ENCODE measurements at regions not wholly inside any gene's neighbourhood (a gene's known extent, or its start where the extent isn't known, plus 50 kb on each side); places are given as distances from the start of the nearest gene placed in this dataset.

DNA sequence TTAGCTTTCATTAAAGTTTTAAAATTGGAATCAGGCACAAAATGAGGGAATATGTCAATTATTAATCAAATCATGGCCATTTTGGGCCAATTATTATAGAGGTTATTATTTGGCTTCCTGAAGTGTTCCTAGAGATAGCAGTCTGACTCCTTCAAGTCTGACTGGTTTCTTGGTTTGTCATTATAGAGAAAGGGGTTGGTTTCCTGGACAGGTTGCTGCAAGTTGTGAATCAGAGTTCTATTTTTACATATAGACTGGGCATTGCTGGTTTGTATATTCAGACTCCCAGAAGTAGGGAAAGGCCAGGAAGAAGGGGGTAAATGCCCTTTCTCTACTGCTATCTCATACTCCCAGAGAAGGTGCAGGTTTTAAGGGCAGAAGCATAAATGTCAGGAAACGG lies 121.4 kb upstream of the CEP162 start:
- dilution Hi-C loops (cut with MboI; ENCODE audit: extremely low pct_ligation_motif_present, low sequenced_read_pairs), result no loop called here

More for the DNA sequence above, 121.4 kb upstream of the CEP162 start:
- FAIRE-seq, result no peak
- Histone ChIP-seq H2AFZ (ENCODE audit: low read depth, low read length) (no peak overlapping the region), H3K9me3 (replicated peaks; ENCODE audit: control insufficient read depth, insufficient read depth, low read length) (no peaks in the 10 kb centered on the region), H3K4me2 (ENCODE audit: insufficient read depth, low read length) (no peak overlapping the region), H3K9me1 (replicated peaks; ENCODE audit: control insufficient read depth, extremely low read depth, insufficient read depth, low read length) (no peaks in the 10 kb centered on the region), H3K4me1 (ENCODE audit: control insufficient read depth, extremely low read depth, insufficient read depth, low read length) (no peaks in the 10 kb centered on the region), H3K36me3 (ENCODE audit: control insufficient read depth in 2 of 2, extremely low read depth in 1 of 2, insufficient read depth in 2 of 2, low read length in 2 of 2) (no peaks in the 10 kb centered on the region), H3K4me3 (replicated peaks in 1 of 3; ENCODE audit: insufficient read depth in 1 of 3, low read depth in 1 of 3, low read length in 3 of 3) (no peak overlapping the region), H4K20me1 (replicated peaks; ENCODE audit: control insufficient read depth, extremely low read depth, insufficient read depth, low read length) (no peaks in the 10 kb centered on the region), H3K79me2 (ENCODE audit: control insufficient read depth, insufficient read depth, low read length) (no peaks in the 10 kb centered on the region), H3K27ac (ENCODE audit: insufficient read depth, low read depth, low read length) (no peak overlapping the region), H3K9ac (replicated peaks; ENCODE audit: extremely low read depth, insufficient read depth, low read length) (no peak overlapping the region), H3K27me3 (ENCODE audit: control insufficient read depth in 2 of 2, insufficient read depth in 2 of 2, low read length in 2 of 2) (peaks cover 5 to 13% of the 10 kb centered on the region in 2 experiments)
- CTCF ChIA-PET, result no interaction called here
- POLR2A ChIA-PET, result no interaction called here
- no peak for DNase-seq (ENCODE audit: low read depth, low spot score)
- TF ChIP-seq GATA2 (IDR thresholded peaks at IDR 0.05; ENCODE audit: insufficient read depth, insufficient read length, low read depth, low read length), result no peak
- no peak for TF ChIP-seq POLR2A (IDR thresholded peaks at IDR 0.05; ENCODE audit: low read depth, low read length)
- TF ChIP-seq, protein P1, sequence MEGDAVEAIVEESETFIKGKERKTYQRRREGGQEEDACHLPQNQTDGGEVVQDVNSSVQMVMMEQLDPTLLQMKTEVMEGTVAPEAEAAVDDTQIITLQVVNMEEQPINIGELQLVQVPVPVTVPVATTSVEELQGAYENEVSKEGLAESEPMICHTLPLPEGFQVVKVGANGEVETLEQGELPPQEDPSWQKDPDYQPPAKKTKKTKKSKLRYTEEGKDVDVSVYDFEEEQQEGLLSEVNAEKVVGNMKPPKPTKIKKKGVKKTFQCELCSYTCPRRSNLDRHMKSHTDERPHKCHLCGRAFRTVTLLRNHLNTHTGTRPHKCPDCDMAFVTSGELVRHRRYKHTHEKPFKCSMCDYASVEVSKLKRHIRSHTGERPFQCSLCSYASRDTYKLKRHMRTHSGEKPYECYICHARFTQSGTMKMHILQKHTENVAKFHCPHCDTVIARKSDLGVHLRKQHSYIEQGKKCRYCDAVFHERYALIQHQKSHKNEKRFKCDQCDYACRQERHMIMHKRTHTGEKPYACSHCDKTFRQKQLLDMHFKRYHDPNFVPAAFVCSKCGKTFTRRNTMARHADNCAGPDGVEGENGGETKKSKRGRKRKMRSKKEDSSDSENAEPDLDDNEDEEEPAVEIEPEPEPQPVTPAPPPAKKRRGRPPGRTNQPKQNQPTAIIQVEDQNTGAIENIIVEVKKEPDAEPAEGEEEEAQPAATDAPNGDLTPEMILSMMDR (IDR thresholded peaks at IDR 0.05; ENCODE audit: extremely low read depth in 1 of 2, insufficient read depth in 1 of 2, low read depth in 1 of 2, low read length in 2 of 2), result no peak
- TF ChIP-seq FOS (IDR thresholded peaks at IDR 0.05; ENCODE audit: borderline replicate concordance, insufficient read depth, low read length), result no peak
- no peak for TF ChIP-seq MYC (IDR thresholded peaks at IDR 0.05; ENCODE audit: low read depth, low read length)
- no peak for TF ChIP-seq EZH2 (IDR thresholded peaks at IDR 0.05; ENCODE audit: borderline replicate concordance, low read depth, low read length, severe bottlenecking)
- TF ChIP-seq JUN (IDR thresholded peaks at IDR 0.05; ENCODE audit: borderline replicate concordance, insufficient read depth, insufficient read length, low read depth), result no peak
- TF ChIP-seq, protein P2, sequence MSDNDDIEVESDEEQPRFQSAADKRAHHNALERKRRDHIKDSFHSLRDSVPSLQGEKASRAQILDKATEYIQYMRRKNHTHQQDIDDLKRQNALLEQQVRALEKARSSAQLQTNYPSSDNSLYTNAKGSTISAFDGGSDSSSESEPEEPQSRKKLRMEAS (IDR thresholded peaks at IDR 0.05; ENCODE audit: insufficient read depth, insufficient read length), result no peak
- TF ChIP-seq POLR2AphosphoS5 (IDR thresholded peaks at IDR 0.05; ENCODE audit: insufficient read depth, low read depth, low read length), result no peak
- no TSS peak for BruUV-seq (replicated peaks)
- intact Hi-C loops (cut with micrococcal nuclease), result no loop called here
